Endothelial cell (in vitro differentiated cells): ENCODE measurements at regions not wholly inside any gene's neighbourhood (a gene's known extent, or its start where the extent isn't known, plus 50 kb on each side); places are given as distances from the start of the nearest gene placed in this dataset.

Experiments used
- DNase-seq: peaks from one replicate; pipeline ENCODE4 v3.0.0; 2021; ENCODE audit warnings: low spot score
- H3K27ac Mint-ChIP-seq: one replicate; pipeline ENCODE4 v1.8.0; 2021; ENCODE audit warnings: mixed read lengths, inconsistent platforms; ENCODE audit not compliant: unreplicated experiment
- H3K27me3 Mint-ChIP-seq: one replicate; pipeline ENCODE4 v1.8.0; 2021; ENCODE audit warnings: mild to moderate bottlenecking, moderate library complexity, mixed read lengths, inconsistent platforms; ENCODE audit not compliant: unreplicated experiment
- H3K36me3 Mint-ChIP-seq: one replicate; pipeline ENCODE4 v1.8.0; 2021; ENCODE audit warnings: mild to moderate bottlenecking, low read depth, mixed read lengths, inconsistent platforms; ENCODE audit not compliant: unreplicated experiment
- H3K4me1 Mint-ChIP-seq: one replicate; pipeline ENCODE4 v1.8.0; 2021; ENCODE audit warnings: mild to moderate bottlenecking, mixed read lengths, inconsistent platforms; ENCODE audit not compliant: unreplicated experiment
- H3K4me3 Mint-ChIP-seq: one replicate; pipeline ENCODE4 v1.8.0; 2021; ENCODE audit warnings: mild to moderate bottlenecking, mixed read lengths, inconsistent platforms; ENCODE audit not compliant: unreplicated experiment
- H3K9me3 Mint-ChIP-seq: one replicate; pipeline ENCODE4 v1.8.0; 2021; ENCODE audit warnings: mixed read lengths, inconsistent platforms; ENCODE audit not compliant: unreplicated experiment
- CTCF ChIP-seq: fragments of 200-600 bp; sonication (generic); IDR thresholded peaks from one replicate; pipeline ENCODE4 v1.5.0; 2021; ENCODE audit warnings: antibody characterized with exemption; ENCODE audit not compliant: unreplicated experiment

- Mint-ChIP-seq H3K9me3 (peaks cover 15% of the 10 kb centered on the region), H3K27me3 (no peaks in the 10 kb centered on the region), H3K27ac (no peak overlapping the region), H3K4me3 (no peak overlapping the region), H3K36me3 (peaks cover 3% of the 10 kb centered on the region), H3K4me1 (no peaks in the 10 kb centered on the region)
- TF ChIP-seq CTCF: no peak
- no peak for DNase-seq
Measured at GRCh38 chr2:6288791-6289190, 576.9 kb downstream of the CMPK2 start.

- Mint-ChIP-seq H3K27ac (no peak overlapping the region), H3K9me3 (peaks cover 18% of the 10 kb centered on the region), H3K4me1 (no peaks in the 10 kb centered on the region), H3K27me3 (no peaks in the 10 kb centered on the region), H3K36me3 (peaks cover 6% of the 10 kb centered on the region), H3K4me3 (no peak overlapping the region)
- no peak for DNase-seq
- TF ChIP-seq CTCF: no peak
Measured at GRCh38 chr2:6290217-6291015, 575.3 kb downstream of the CMPK2 start.

GRCh38 chr2:6294791-6295190, 570.9 kb downstream of the CMPK2 start:
- Mint-ChIP-seq H3K27ac (no peak overlapping the region), H3K36me3 (peaks cover 6% of the 10 kb centered on the region), H3K4me3 (no peak overlapping the region), H3K9me3 (peaks cover 13% of the 10 kb centered on the region), H3K4me1 (no peaks in the 10 kb centered on the region), H3K27me3 (no peaks in the 10 kb centered on the region)
- no peak for TF ChIP-seq CTCF
- no peak for DNase-seq

GRCh38 chr2:6297238-6297637, 568.5 kb downstream of the CMPK2 start:
- TF ChIP-seq CTCF: no peak
- Mint-ChIP-seq H3K4me1 (no peaks in the 10 kb centered on the region), H3K9me3 (peaks cover 10% of the 10 kb centered on the region), H3K4me3 (no peak overlapping the region), H3K36me3 (peaks cover 6% of the 10 kb centered on the region), H3K27me3 (no peaks in the 10 kb centered on the region), H3K27ac (no peak overlapping the region)
- DNase-seq: no peak

GRCh38 chr2:6301426-6301825, 564.3 kb downstream of the CMPK2 start:
- no peak for TF ChIP-seq CTCF
- H3K4me1 Mint-ChIP-seq: no peaks in the 10 kb centered on the region
- DNase-seq: no peak
- H3K4me3 Mint-ChIP-seq: no peak overlapping the region
- H3K27me3 Mint-ChIP-seq: peaks cover 5% of the 10 kb centered on the region
- H3K27ac Mint-ChIP-seq: no peak overlapping the region
- H3K36me3 Mint-ChIP-seq: no peaks in the 10 kb centered on the region
- no peaks in the 10 kb centered on the region for H3K9me3 Mint-ChIP-seq
